Hepatocyte (in vitro differentiated cells): ENCODE measurements at regions not wholly inside any gene's neighbourhood (a gene's known extent, or its start where the extent isn't known, plus 50 kb on each side); places are given as distances from the start of the nearest gene placed in this dataset.

Experiments
- EZH2 ChIP-seq: fragments of 200-600 bp; sonication (generic); IDR thresholded peaks from 2 replicates; pipeline ENCODE4 v1.6.1; 2016; ENCODE audit warnings: antibody characterized with exemption, mild to moderate bottlenecking, borderline replicate concordance
- TF ChIP-seq, protein P1 (sequence below): fragments of 200-600 bp; sonication (generic); IDR thresholded peaks from 2 replicates; pipeline ENCODE4 v1.5.1; 2016; ENCODE audit warnings: antibody characterized with exemption, mild to moderate bottlenecking; ENCODE audit not compliant: poor library complexity

DNA sequence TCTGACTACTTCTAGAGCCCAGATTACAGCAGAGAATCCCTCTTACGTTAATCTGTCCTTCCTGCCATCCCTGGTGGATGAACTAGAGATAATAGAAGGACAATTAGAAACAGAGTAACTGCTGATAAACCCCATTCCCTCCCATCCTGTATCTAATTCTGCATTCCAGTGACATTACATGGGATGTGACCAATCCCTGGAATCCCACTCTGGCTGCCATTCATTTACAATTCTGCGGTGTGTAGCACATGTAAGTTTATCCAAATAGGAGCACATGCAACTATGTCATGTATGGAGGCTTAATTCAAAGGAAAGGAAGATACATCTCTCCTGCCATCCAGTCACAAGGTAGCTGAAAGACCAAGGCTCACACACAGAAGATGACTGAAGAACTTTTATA lies 339.5 kb downstream of the GPAT3 start:
- TF ChIP-seq, protein P1, sequence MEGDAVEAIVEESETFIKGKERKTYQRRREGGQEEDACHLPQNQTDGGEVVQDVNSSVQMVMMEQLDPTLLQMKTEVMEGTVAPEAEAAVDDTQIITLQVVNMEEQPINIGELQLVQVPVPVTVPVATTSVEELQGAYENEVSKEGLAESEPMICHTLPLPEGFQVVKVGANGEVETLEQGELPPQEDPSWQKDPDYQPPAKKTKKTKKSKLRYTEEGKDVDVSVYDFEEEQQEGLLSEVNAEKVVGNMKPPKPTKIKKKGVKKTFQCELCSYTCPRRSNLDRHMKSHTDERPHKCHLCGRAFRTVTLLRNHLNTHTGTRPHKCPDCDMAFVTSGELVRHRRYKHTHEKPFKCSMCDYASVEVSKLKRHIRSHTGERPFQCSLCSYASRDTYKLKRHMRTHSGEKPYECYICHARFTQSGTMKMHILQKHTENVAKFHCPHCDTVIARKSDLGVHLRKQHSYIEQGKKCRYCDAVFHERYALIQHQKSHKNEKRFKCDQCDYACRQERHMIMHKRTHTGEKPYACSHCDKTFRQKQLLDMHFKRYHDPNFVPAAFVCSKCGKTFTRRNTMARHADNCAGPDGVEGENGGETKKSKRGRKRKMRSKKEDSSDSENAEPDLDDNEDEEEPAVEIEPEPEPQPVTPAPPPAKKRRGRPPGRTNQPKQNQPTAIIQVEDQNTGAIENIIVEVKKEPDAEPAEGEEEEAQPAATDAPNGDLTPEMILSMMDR, result no peak
- TF ChIP-seq EZH2, result no peak
